Neural crest cell (in vitro differentiated cells): ENCODE measurements at regions not wholly inside any gene's neighbourhood (a gene's known extent, or its start where the extent isn't known, plus 50 kb on each side); places are given as distances from the start of the nearest gene placed in this dataset.

Experiments
- DNase-seq: peaks from one replicate; pipeline ENCODE4 v3.0.0; 2021; ENCODE audit warnings: low read depth, mixed read lengths, low spot score
- H3K27ac Mint-ChIP-seq: one replicate; pipeline ENCODE4 v1.8.0; 2021; ENCODE audit warnings: mild to moderate bottlenecking, mixed read lengths; ENCODE audit not compliant: unreplicated experiment
- H3K27me3 Mint-ChIP-seq: 2 replicates; pipeline ENCODE4 v1.8.0; 2021; ENCODE audit warnings: low read depth, mild to moderate bottlenecking, mixed read lengths
- H3K36me3 Mint-ChIP-seq: 2 replicates; pipeline ENCODE4 v1.8.0; 2021; ENCODE audit warnings: low read depth, mild to moderate bottlenecking, mixed read lengths
- H3K4me1 Mint-ChIP-seq: 2 replicates; pipeline ENCODE4 v1.8.0; 2021; ENCODE audit warnings: mixed read lengths
- H3K4me3 Mint-ChIP-seq: one replicate; pipeline ENCODE4 v1.8.0; 2021; ENCODE audit warnings: mild to moderate bottlenecking, mixed read lengths
- H3K9me3 Mint-ChIP-seq: 2 replicates; pipeline ENCODE4 v1.8.0; 2021; ENCODE audit warnings: mixed read lengths
- TF ChIP-seq, protein P1 (sequence below): fragments of 200-600 bp; sonication (generic); conservative IDR thresholded peaks from 2 replicates; pipeline ENCODE4 v1.5.0; 2021; ENCODE audit warnings: antibody characterized with exemption, mild to moderate bottlenecking

DNA sequence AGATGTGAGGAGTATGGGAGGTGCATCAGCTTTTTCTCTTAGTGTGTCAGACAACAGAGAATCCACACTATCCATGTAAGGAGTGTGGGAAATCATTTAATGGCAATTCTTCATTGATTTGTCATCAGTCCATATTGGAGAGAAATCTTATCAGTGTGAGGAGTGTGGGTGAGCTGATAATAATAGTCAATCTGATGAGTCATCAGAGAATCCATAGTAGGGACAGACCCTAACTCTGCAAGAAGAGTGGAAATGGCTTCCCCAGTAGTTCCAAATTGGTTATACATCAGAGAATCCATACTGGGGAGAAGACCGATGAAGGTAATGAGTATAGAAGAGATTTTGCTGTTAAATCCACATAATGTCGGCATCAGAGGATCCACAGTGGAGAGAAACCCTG, 150.5 kb upstream of the THUMPD2 start:
- no peaks in the 10 kb centered on the region for H3K9me3 Mint-ChIP-seq
- H3K27ac Mint-ChIP-seq = no peak overlapping the region
- H3K27me3 Mint-ChIP-seq = no peaks in the 10 kb centered on the region
- H3K4me1 Mint-ChIP-seq = no peaks in the 10 kb centered on the region
- H3K4me3 Mint-ChIP-seq = no peak overlapping the region
- TF ChIP-seq, protein P1, sequence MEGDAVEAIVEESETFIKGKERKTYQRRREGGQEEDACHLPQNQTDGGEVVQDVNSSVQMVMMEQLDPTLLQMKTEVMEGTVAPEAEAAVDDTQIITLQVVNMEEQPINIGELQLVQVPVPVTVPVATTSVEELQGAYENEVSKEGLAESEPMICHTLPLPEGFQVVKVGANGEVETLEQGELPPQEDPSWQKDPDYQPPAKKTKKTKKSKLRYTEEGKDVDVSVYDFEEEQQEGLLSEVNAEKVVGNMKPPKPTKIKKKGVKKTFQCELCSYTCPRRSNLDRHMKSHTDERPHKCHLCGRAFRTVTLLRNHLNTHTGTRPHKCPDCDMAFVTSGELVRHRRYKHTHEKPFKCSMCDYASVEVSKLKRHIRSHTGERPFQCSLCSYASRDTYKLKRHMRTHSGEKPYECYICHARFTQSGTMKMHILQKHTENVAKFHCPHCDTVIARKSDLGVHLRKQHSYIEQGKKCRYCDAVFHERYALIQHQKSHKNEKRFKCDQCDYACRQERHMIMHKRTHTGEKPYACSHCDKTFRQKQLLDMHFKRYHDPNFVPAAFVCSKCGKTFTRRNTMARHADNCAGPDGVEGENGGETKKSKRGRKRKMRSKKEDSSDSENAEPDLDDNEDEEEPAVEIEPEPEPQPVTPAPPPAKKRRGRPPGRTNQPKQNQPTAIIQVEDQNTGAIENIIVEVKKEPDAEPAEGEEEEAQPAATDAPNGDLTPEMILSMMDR = no peak
- H3K36me3 Mint-ChIP-seq = no peaks in the 10 kb centered on the region
- no peak for DNase-seq

DNA sequence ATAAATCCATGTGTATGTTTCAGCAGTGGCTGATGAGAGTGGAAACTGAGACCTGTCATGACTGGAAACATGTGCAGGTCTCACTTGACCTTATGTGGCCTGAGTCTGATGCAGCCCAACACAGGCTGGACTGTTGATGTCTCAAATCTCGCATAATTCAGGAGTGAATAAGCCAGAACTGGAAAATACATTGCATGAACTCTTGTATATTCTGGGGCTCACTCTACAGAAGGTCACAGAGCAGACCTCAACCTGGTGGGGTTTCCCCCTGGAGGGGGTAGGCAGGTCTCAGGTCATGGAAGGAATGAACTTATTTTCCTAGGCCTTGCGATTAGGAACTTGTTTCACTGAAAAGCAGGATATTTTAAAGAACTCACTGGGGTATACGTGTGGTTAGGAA, 146.3 kb upstream of the THUMPD2 start:
- H3K27ac Mint-ChIP-seq = no peak overlapping the region
- no peak for DNase-seq
- H3K4me1 Mint-ChIP-seq = no peaks in the 10 kb centered on the region
- no peaks in the 10 kb centered on the region for H3K36me3 Mint-ChIP-seq
- no peaks in the 10 kb centered on the region for H3K9me3 Mint-ChIP-seq
- TF ChIP-seq, protein P1 = no peak
- no peak overlapping the region for H3K4me3 Mint-ChIP-seq
- no peaks in the 10 kb centered on the region for H3K27me3 Mint-ChIP-seq

DNA sequence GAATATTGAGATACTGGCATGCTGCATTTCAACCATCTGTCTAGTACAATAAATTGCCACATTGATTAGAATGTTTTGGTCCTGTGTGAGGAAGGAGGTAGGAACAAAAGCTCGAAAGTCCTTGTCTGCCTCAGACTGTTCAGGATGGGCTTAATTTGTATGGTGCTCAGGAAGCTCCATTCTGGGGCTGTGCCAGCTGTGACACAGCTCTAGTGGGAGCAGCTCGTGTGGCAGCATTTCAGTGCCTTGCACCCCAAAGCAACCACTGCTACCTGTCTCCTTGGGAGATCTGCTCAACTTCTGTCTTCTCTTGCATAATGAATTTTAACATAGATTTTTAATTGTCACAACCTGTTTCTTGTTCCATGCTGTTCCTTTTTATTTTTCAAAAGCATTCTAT, 144.4 kb upstream of the THUMPD2 start:
- H3K27ac Mint-ChIP-seq = no peak overlapping the region
- TF ChIP-seq, protein P1 = no peak

DNA sequence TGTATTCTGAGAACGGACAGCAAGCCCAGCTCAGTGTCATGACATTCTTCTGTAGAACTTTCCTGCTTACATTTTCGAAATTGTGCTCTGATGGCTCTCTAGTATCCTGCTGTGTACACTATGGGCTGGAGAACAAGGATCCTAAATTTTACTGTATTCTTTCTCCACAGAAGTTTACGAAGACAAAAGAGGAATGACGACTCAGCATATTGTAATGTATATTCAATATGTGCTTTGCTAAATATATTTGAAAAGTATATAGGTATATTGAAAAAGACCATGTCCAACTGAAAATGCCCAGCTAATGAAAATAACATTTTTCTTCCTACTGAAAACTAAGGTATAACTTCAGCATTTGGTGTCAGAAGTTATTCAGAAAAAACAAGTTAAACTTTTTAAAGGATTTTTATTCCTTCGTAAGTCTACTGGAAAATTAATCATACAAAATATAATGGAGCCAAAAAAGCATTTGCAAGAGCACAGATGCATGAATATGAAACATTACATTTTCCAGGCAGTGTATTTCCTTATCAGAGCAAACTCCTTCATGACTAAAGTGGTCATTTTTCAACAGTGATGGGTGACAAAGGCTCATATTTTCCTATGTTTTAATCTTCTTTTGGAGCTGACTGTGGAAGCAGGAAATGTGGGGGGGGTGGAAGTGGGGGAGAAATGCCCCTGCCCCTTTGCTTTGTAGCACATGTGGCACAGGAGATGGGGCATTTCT, 143.8 kb upstream of the THUMPD2 start:
- H3K4me3 Mint-ChIP-seq = no peak overlapping the region
- H3K9me3 Mint-ChIP-seq = no peaks in the 10 kb centered on the region
- no peaks in the 10 kb centered on the region for H3K4me1 Mint-ChIP-seq
- TF ChIP-seq, protein P1 = no peak
- H3K27me3 Mint-ChIP-seq = no peaks in the 10 kb centered on the region
- H3K27ac Mint-ChIP-seq = no peak overlapping the region
- no peak for DNase-seq
- H3K36me3 Mint-ChIP-seq = no peaks in the 10 kb centered on the region

More for the DNA sequence above, 144.4 kb upstream of the THUMPD2 start:
- no peak overlapping the region for H3K4me3 Mint-ChIP-seq
- no peaks in the 10 kb centered on the region for H3K27me3 Mint-ChIP-seq
- no peaks in the 10 kb centered on the region for H3K36me3 Mint-ChIP-seq
- no peaks in the 10 kb centered on the region for H3K4me1 Mint-ChIP-seq
- no peak for DNase-seq
- H3K9me3 Mint-ChIP-seq = no peaks in the 10 kb centered on the region

DNA sequence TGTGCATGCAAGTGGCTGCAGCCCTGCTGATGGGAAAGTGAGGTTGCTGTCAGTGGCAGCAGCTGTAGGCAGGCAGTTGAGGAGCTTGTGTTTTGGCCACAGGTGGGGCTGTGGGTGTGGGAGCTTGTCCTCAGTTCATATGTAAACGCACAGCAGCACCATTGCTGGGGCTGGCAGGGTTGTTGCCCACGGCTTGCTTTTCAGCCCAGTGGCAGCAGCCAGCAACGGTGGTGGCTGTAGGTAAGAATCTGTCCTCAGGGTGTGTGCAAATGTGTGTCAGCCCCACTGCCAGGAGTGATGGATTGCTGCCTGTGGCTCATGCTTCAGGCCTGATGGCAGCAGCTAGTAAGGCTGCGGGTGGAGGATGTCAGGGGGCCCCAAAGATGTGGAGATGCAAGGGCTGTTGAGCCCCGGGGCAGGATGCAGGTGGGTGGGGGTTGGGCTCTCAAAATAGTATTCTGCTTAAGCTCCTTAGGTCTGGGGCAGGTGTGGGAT, 141.3 kb upstream of the THUMPD2 start:
- TF ChIP-seq, protein P1 = no peak
- Mint-ChIP-seq H3K9me3 (no peaks in the 10 kb centered on the region), H3K4me1 (no peaks in the 10 kb centered on the region), H3K27ac (no peak overlapping the region), H3K36me3 (no peaks in the 10 kb centered on the region), H3K27me3 (no peaks in the 10 kb centered on the region), H3K4me3 (no peak overlapping the region)
- DNase-seq = no peak
